Endothelial cell of umbilical vein (primary cell): ENCODE measurements at regions not wholly inside any gene's neighbourhood (a gene's known extent, or its start where the extent isn't known, plus 50 kb on each side); places are given as distances from the start of the nearest gene placed in this dataset.

Experiments
- BruUV-seq: library from RNA; stranded (reverse); fragments of 400-500 nt; replicated peaks from 2 replicates; lab custom pipeline; 2021; lab: Mats Ljungman, UMichigan
- CTCF ChIA-PET: fragments of 300-600, 350-600 bp; sonication (Branson Sonifier 250); formaldehyde crosslinking; loops from one replicate; lab custom pipeline; 2021; ENCODE audit warnings: antibody characterized with exemption, inconsistent platforms; lab: Charles Lee
- POLR2A ChIA-PET: fragments of 300-600, 350-600 bp; sonication (Branson Sonifier 250); formaldehyde crosslinking; loops from one replicate; lab custom pipeline; 2021; ENCODE audit warnings: antibody characterized with exemption, inconsistent platforms; lab: Charles Lee
- DNase-seq: peaks from one replicate; pipeline ENCODE4 v3.0.0-alpha.2; 2011; ENCODE audit warnings: low read depth, low spot score
- FAIRE-seq: peaks from 2 replicates; lab custom pipeline; 2011; peaks lifted over from hg19 to GRCh38; lab: Jason Lieb, UNC
- H2AFZ ChIP-seq: 2 replicates; pipeline ENCODE4 v1.6.0; 2012; ENCODE audit warnings: low read depth, low read length, control low read depth, inconsistent platforms
- H3K27ac ChIP-seq: 2 replicates; pipeline ENCODE4 v1.5.1; 2011; ENCODE audit warnings: low read depth, mild to moderate bottlenecking, control low read depth, low read length, moderate library complexity; ENCODE audit not compliant: insufficient read depth
- H3K27me3 ChIP-seq, 2 experiments: 2 replicates each; pipeline versions ENCODE4 v1.6.0 to v1.6.1; 2011; ENCODE audit warnings: low read length in 2 of 2, mixed read lengths in 1 of 2; ENCODE audit not compliant: control insufficient read depth in 2 of 2, insufficient read depth in 2 of 2
- H3K36me3 ChIP-seq, 2 experiments: 2 replicates in 1 of 2; 3 replicates in 1 of 2; pipeline ENCODE4 v1.5.1; 2011; ENCODE audit warnings: low read length in 2 of 2, mild to moderate bottlenecking in 1 of 2, moderate library complexity in 1 of 2; ENCODE audit not compliant: control insufficient read depth in 2 of 2, insufficient read depth in 2 of 2; ENCODE audit errors: extremely low read depth in 1 of 2
- H3K4me1 ChIP-seq: 3 replicates; pipeline ENCODE4 v1.5.1; 2011; ENCODE audit warnings: mild to moderate bottlenecking, low read length; ENCODE audit not compliant: control insufficient read depth, insufficient read depth; ENCODE audit errors: extremely low read depth
- H3K4me2 ChIP-seq: 2 replicates; pipeline ENCODE4 v1.6.1; 2011; ENCODE audit warnings: low read length, control low read depth, mixed read lengths; ENCODE audit not compliant: insufficient read depth
- H3K4me3 ChIP-seq, 3 experiments: fragments of 200-600 bp in 1 of 3; sonication (generic), shearing (Covaris generic) in 1 of 3; replicated peaks in 1 of 3; 2 replicates each; pipeline ENCODE4 v1.5.1; 2011 to 2016; ENCODE audit warnings: control low read depth in 3 of 3, low read length in 3 of 3, mild to moderate bottlenecking in 2 of 3, inconsistent platforms in 1 of 3, low read depth in 1 of 3, moderate library complexity in 1 of 3; ENCODE audit not compliant: insufficient read depth in 1 of 3
- H3K79me2 ChIP-seq: 2 replicates; pipeline ENCODE4 v1.6.0; 2012; ENCODE audit warnings: low read length, inconsistent platforms; ENCODE audit not compliant: control insufficient read depth, insufficient read depth
- H3K9ac ChIP-seq: replicated peaks from 2 replicates; pipeline ENCODE3; 2011; ENCODE audit warnings: low read length, control low read depth; ENCODE audit not compliant: insufficient read depth; ENCODE audit errors: extremely low read depth
- H3K9me1 ChIP-seq: replicated peaks from 3 replicates; pipeline ENCODE4 v1.6.0; 2011; ENCODE audit warnings: mild to moderate bottlenecking, low read length; ENCODE audit not compliant: control insufficient read depth, insufficient read depth; ENCODE audit errors: extremely low read depth
- H3K9me3 ChIP-seq: replicated peaks from 2 replicates; pipeline ENCODE4 v1.5.1; 2012; ENCODE audit warnings: low read length, inconsistent platforms; ENCODE audit not compliant: control insufficient read depth, insufficient read depth
- H4K20me1 ChIP-seq: replicated peaks from 2 replicates; pipeline ENCODE3; 2011; ENCODE audit warnings: mild to moderate bottlenecking, low read length; ENCODE audit not compliant: control insufficient read depth, insufficient read depth; ENCODE audit errors: extremely low read depth
- EZH2 ChIP-seq: IDR thresholded peaks from 2 replicates; pipeline ENCODE4 v1.6.1; 2012; ENCODE audit warnings: borderline replicate concordance, low read depth, mild to moderate bottlenecking, moderate library complexity, low read length, inconsistent platforms; ENCODE audit not compliant: severe bottlenecking
- FOS ChIP-seq: IDR thresholded peaks from 2 replicates; pipeline ENCODE4 v1.6.1; 2011; ENCODE audit warnings: mild to moderate bottlenecking, low read length, moderate library complexity, borderline replicate concordance; ENCODE audit not compliant: insufficient read depth
- GATA2 ChIP-seq: IDR thresholded peaks from 2 replicates; pipeline ENCODE4 v1.7.0; 2011; ENCODE audit warnings: low read depth, mild to moderate bottlenecking, moderate library complexity, mixed read lengths, low read length; ENCODE audit not compliant: insufficient read length, insufficient read depth
- JUN ChIP-seq: IDR thresholded peaks from 2 replicates; pipeline ENCODE4 v1.6.1; 2011; ENCODE audit warnings: borderline replicate concordance, low read depth; ENCODE audit not compliant: insufficient read length, insufficient read depth
- MYC ChIP-seq: IDR thresholded peaks from one replicate; pipeline ENCODE4 v1.6.1; 2011; ENCODE audit warnings: mild to moderate bottlenecking, low read depth, low read length
- POLR2A ChIP-seq: IDR thresholded peaks from 2 replicates; pipeline ENCODE4 v1.6.1; 2012; ENCODE audit warnings: low read depth, mild to moderate bottlenecking, control low read depth, low read length
- POLR2AphosphoS5 ChIP-seq: IDR thresholded peaks from 2 replicates; pipeline ENCODE4 v1.6.1; 2012; ENCODE audit warnings: low read depth, mild to moderate bottlenecking, control low read depth, low read length, moderate library complexity; ENCODE audit not compliant: insufficient read depth
- dilution Hi-C: fragments of 300-500 bp; cut with MboI; formaldehyde crosslinking; loops from one replicate; pipeline ENCODE4 v1.15.0; 2019; ENCODE audit warnings: low sequenced_read_pairs; ENCODE audit not compliant: extremely low pct_ligation_motif_present
- intact Hi-C: fragments of 100-400 bp; cut with micrococcal nuclease; formaldehyde crosslinking; loops from one replicate; pipeline ENCODE4 v1.10.0; 2022
- TF ChIP-seq, protein P1 (sequence below): IDR thresholded peaks from 2 replicates; pipeline ENCODE4 v1.6.1; 2011; ENCODE audit not compliant: insufficient read depth, insufficient read length
- TF ChIP-seq, protein P2 (sequence below), 2 donors: IDR thresholded peaks; 1 replicate in 1 of 2; 2 replicates in 1 of 2; pipeline ENCODE4 v1.5.1; 2011; ENCODE audit warnings: low read length in 2 of 2, mild to moderate bottlenecking in 2 of 2, moderate library complexity in 2 of 2, control low read depth in 1 of 2, inconsistent platforms in 1 of 2, low read depth in 1 of 2; ENCODE audit not compliant: insufficient read depth in 1 of 2; ENCODE audit errors: extremely low read depth in 1 of 2

DNA sequence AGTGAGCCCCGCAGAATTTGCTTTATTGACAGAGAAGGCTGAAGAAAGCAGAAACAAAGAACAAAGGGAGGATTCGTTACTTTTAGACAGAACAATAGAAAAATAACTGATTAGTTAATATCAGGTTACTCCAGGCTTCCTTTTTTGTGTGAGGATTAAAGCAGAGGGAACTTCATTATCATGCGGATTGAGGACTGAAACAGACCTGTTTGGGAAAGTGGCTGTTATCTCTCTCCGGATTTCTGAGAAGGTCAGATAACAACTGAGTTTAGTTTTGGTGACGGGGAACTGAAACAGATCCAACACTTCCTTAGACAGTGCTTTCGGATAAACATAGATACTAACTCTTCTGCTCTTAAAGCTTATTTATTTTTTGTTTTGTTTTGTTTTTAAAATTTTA, 246.4 kb upstream of the ZNF507 start:
- BruUV-seq = no TSS peak
- Histone ChIP-seq H3K9me3 (no peaks in the 10 kb centered on the region), H3K27ac (no peak overlapping the region), H3K9me1 (no peaks in the 10 kb centered on the region), H3K4me2 (no peak overlapping the region), H3K79me2 (no peaks in the 10 kb centered on the region), H4K20me1 (no peaks in the 10 kb centered on the region), H3K4me1 (no peaks in the 10 kb centered on the region), H3K27me3 (no peaks in the 10 kb centered on the region), H3K4me3 (no peak overlapping the region), H2AFZ (no peak overlapping the region), H3K9ac (no peak overlapping the region), H3K36me3 (no peaks in the 10 kb centered on the region)
- FAIRE-seq (no peak), DNase-seq (no peak)
- CTCF ChIA-PET = no interaction called here
- intact Hi-C loops = no loop called here
- dilution Hi-C loops = no loop called here
- no peak for TF ChIP-seq GATA2
- TF ChIP-seq FOS = no peak
- TF ChIP-seq JUN = no peak
- TF ChIP-seq POLR2AphosphoS5 = no peak
- TF ChIP-seq, protein P1, sequence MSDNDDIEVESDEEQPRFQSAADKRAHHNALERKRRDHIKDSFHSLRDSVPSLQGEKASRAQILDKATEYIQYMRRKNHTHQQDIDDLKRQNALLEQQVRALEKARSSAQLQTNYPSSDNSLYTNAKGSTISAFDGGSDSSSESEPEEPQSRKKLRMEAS = no peak
- no peak for TF ChIP-seq MYC
- TF ChIP-seq, protein P2, sequence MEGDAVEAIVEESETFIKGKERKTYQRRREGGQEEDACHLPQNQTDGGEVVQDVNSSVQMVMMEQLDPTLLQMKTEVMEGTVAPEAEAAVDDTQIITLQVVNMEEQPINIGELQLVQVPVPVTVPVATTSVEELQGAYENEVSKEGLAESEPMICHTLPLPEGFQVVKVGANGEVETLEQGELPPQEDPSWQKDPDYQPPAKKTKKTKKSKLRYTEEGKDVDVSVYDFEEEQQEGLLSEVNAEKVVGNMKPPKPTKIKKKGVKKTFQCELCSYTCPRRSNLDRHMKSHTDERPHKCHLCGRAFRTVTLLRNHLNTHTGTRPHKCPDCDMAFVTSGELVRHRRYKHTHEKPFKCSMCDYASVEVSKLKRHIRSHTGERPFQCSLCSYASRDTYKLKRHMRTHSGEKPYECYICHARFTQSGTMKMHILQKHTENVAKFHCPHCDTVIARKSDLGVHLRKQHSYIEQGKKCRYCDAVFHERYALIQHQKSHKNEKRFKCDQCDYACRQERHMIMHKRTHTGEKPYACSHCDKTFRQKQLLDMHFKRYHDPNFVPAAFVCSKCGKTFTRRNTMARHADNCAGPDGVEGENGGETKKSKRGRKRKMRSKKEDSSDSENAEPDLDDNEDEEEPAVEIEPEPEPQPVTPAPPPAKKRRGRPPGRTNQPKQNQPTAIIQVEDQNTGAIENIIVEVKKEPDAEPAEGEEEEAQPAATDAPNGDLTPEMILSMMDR (IDR thresholded peaks at IDR 0.05; ENCODE audit: extremely low read depth in 1 of 2, insufficient read depth in 1 of 2, low read depth in 1 of 2, low read length in 2 of 2) = no peak
- TF ChIP-seq EZH2 = no peak
- TF ChIP-seq POLR2A = no peak
- POLR2A ChIA-PET = no interaction called here
